Prostate gland (tissue), 2 donors: ENCODE measurements at regions not wholly inside any gene's neighbourhood (a gene's known extent, or its start where the extent isn't known, plus 50 kb on each side); places are given as distances from the start of the nearest gene placed in this dataset.

Experiments
- DNase-seq: peaks from one replicate; pipeline ENCODE4 v3.0.0-alpha.2; 2019; ENCODE audit warnings: low spot score
- H3K27ac ChIP-seq, 2 donors: fragments of 200-600 bp; sonication (generic); 2 replicates each; pipeline ENCODE4 v1.5.1; 2017 to 2019
- H3K27me3 ChIP-seq: fragments of 200-600 bp; sonication (generic); replicated peaks from 2 replicates; pipeline ENCODE4 v1.5.1; 2019; ENCODE audit not compliant: insufficient read depth
- H3K36me3 ChIP-seq, 2 donors: fragments of 200-600 bp; sonication (generic); 1 replicate in 1 of 2; 2 replicates in 1 of 2; pipeline versions ENCODE4 v1.5.1 to v1.8.1; 2017 to 2019
- H3K4me1 ChIP-seq: fragments of 200-600 bp; sonication (generic); replicated peaks from 2 replicates; pipeline ENCODE4 v1.5.1; 2019
- H3K4me3 ChIP-seq, 2 donors: fragments of 200-600 bp; sonication (generic); 2 replicates each; pipeline ENCODE4 v1.5.1; 2017 to 2019
- H3K9me3 ChIP-seq: fragments of 200-600 bp; sonication (generic); 2 replicates; pipeline ENCODE4 v1.5.1; 2017
- CTCF ChIP-seq, 4 experiments: fragments of 200-600 bp in 2 of 4; fragments of 450-650 bp in 2 of 4; sonication (generic) in 2 of 4; IDR thresholded peaks; 1 replicate in 3 of 4; 2 replicates in 1 of 4; pipeline ENCODE4 v1.5.1; 2016 to 2019; ENCODE audit warnings: antibody characterized with exemption in 4 of 4, mild to moderate bottlenecking in 2 of 4, moderate library complexity in 2 of 4
- POLR2A ChIP-seq: fragments of 450-650 bp; IDR thresholded peaks from one replicate; pipeline ENCODE4 v1.6.1; 2016; ENCODE audit warnings: antibody characterized with exemption, mild to moderate bottlenecking
- POLR2AphosphoS5 ChIP-seq: sonication (generic); formaldehyde crosslinking; IDR thresholded peaks from one replicate; pipeline ENCODE4 v1.6.1; 2017; ENCODE audit warnings: antibody characterized with exemption
- WGBS: methylation state at CpG from one replicate; pipeline ENCODE4 v1.1.5; 2018; 5-methylcytosine and 5-hydroxymethylcytosine counted together
- intact Hi-C: fragments of 100-400 bp; cut with DNase I; formaldehyde crosslinking; loops from one replicate; pipeline ENCODE4 v1.14.2; 2022

- no peaks in the 10 kb centered on the region for H3K27me3 ChIP-seq
- no peak overlapping the region for H3K27ac ChIP-seq
- WGBS = 87% methylated on average over 6 of the region's 6 CpGs
- TF ChIP-seq CTCF (IDR thresholded peaks at IDR 0.05) (no peak), POLR2A (no peak), POLR2AphosphoS5 (no peak)
- no peaks in the 10 kb centered on the region for H3K4me1 ChIP-seq
- H3K9me3 ChIP-seq = no peaks in the 10 kb centered on the region
- H3K36me3 ChIP-seq = no peaks in the 10 kb centered on the region
- no peak overlapping the region for H3K4me3 ChIP-seq
- no peak for DNase-seq
- intact Hi-C loops = no loop called here
Observed at GRCh38 chr5:141740885-141741284, 58.9 kb upstream of the ARAP3 start.

- no peak for TF ChIP-seq POLR2AphosphoS5
- no peaks in the 10 kb centered on the region for H3K4me1 ChIP-seq
- no peaks in the 10 kb centered on the region for H3K27me3 ChIP-seq
- no peak overlapping the region for H3K4me3 ChIP-seq
- no peak overlapping the region for H3K27ac ChIP-seq
- H3K9me3 ChIP-seq = no peaks in the 10 kb centered on the region
- WGBS = 23% methylated on average over 4 of the region's 4 CpGs
- DNase-seq = no peak
- intact Hi-C loops = no loop called here
- H3K36me3 ChIP-seq = no peaks in the 10 kb centered on the region
Observed at GRCh38 chr5:141737535-141737934, 55.5 kb upstream of the ARAP3 start.

GRCh38 chr5:141735823-141736222 is 53.8 kb upstream of the ARAP3 start:
- DNase-seq = no peak
- H3K4me1 ChIP-seq = no peaks in the 10 kb centered on the region
- intact Hi-C loops = no loop called here
- TF ChIP-seq POLR2A (no peak), CTCF (IDR thresholded peaks at IDR 0.05) (no peak), POLR2AphosphoS5 (no peak)
- no peak overlapping the region for H3K27ac ChIP-seq
- WGBS = 25% methylated on average over 1 of the region's 1 CpG
- H3K36me3 ChIP-seq = no peaks in the 10 kb centered on the region
- H3K27me3 ChIP-seq = no peaks in the 10 kb centered on the region
- no peaks in the 10 kb centered on the region for H3K9me3 ChIP-seq
- H3K4me3 ChIP-seq = no peak overlapping the region

- no peak overlapping the region for H3K27ac ChIP-seq
- intact Hi-C loops = no loop called here
- TF ChIP-seq CTCF (IDR thresholded peaks at IDR 0.05) (no peak), POLR2A (no peak), POLR2AphosphoS5 (no peak)
- no peaks in the 10 kb centered on the region for H3K9me3 ChIP-seq
- H3K27me3 ChIP-seq = no peaks in the 10 kb centered on the region
- H3K4me1 ChIP-seq = no peaks in the 10 kb centered on the region
- no peaks in the 10 kb centered on the region for H3K36me3 ChIP-seq
- 48% methylated on average over 4 of the region's 4 CpGs for WGBS
- DNase-seq = no peak
- H3K4me3 ChIP-seq = no peak overlapping the region
Observed at GRCh38 chr5:141734501-141735229, 52.6 kb upstream of the ARAP3 start.

- no peaks in the 10 kb centered on the region for H3K4me1 ChIP-seq
- H3K36me3 ChIP-seq = no peaks in the 10 kb centered on the region
- H3K4me3 ChIP-seq = no peak overlapping the region
- no peaks in the 10 kb centered on the region for H3K9me3 ChIP-seq
- H3K27me3 ChIP-seq = no peaks in the 10 kb centered on the region
- TF ChIP-seq CTCF (IDR thresholded peaks at IDR 0.05) (no peak), POLR2A (no peak), POLR2AphosphoS5 (no peak)
- no peak overlapping the region for H3K27ac ChIP-seq
- intact Hi-C loops = no loop called here
- 74% methylated on average over 2 of the region's 2 CpGs for WGBS
- no peak for DNase-seq
Observed at GRCh38 chr5:141733198-141733597, 51.2 kb upstream of the ARAP3 start.
